ENCODE measurements at regions not wholly inside any gene's neighbourhood (a gene's known extent, or its start where the extent isn't known, plus 50 kb on each side); places are given as distances from the start of the nearest gene placed in this dataset.
A peak's percentile ranks its signal among the peaks of the same experiment; 100 is the strongest.
"Not testable (repeated sequence)": the region's sequence is repeated elsewhere in the genome, so short reads cannot be mapped to it uniquely, and the experiment has no call there.

DNA sequence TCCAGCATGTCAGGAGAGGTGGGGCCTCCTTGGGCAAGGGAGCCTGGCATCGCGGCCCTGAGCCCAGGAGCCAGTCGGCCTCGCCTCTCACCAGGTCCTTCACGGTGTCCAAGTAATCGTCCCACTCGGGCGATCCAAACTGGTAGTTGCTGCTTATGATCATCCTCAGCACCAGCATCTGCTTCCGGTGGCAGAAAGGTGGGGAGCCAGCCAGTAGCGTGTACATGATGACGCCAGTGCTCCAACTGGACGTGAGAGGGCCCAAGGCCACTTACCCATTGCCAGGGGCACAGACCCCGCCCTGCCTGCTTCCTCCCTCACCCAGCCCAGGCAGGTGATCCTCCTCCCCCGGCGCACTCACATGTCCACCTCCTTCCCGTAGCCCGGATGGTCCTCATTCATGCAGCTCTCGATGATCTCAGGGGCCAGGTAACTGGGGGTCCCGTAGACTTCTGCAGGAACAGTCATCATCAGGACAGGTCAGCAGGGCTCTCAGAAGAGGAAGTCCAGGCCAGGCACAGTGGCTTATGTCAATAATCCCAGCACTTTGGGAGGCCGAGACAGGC is 214.7 kb downstream of the OR4C45 start:
- DNase-seq (ENCODE audit: low spot score) = no peak

GRCh38 chr11:50267851-50268250 is 235.2 kb downstream of the OR4C45 start:
- no peak for DNase-seq (ENCODE audit: low spot score)

- DNase-seq (ENCODE audit: low spot score) = no peak
Measured at GRCh38 chr11:50275133-50275532, 242.5 kb downstream of the OR4C45 start.

- no peak for DNase-seq (ENCODE audit: low spot score)
Measured at GRCh38 chr11:50278756-50279155, 246.1 kb downstream of the OR4C45 start.

GRCh38 chr11:50298182-50298988 is 265.7 kb downstream of the OR4C45 start:
- DNase-seq (ENCODE audit: low spot score) = no peak

DNA sequence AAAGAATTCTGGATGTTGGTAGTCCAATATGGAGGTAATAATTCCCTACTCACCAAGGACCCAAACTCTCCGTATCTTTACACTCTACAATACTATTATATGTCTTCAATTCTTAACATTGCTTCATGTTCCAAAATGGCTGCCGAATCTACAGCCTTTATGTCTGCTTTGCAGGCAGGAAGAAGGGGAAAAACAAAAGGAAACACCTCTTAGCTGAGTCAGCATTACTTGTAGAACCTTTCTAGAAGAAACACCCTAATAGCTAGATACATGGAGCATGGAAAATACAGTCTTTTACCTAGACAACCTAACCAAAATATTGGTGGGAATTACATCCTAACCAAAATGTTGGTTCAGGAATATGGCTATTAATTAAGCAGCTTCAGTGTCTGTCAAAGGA is 298.0 kb downstream of the OR4C45 start:
- DNase-seq (ENCODE audit: low spot score) = not testable (repeated sequence)

DNA sequence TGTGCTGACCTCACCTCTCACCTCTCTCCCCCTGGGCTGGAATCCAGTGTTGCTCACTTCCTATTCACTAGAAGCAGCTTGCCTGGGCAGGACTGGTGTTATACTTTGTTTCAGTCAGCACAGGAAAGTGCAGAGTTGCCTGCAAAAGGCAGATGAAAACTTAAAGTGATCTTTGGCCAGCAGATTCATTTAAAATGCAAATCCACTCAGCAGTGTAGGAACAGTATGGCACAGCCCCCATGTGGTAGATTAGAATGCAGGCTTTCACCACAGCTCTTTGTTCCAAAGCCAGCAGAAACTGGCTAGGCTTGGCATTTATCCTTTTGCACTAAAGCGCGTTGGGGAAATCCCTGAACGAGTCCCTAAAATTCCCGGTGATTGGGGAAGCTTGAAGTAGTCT is 301.2 kb downstream of the OR4C45 start:
- no peak for DNase-seq (ENCODE audit: low spot score)

GRCh38 chr11:50337432-50337831 is 304.8 kb downstream of the OR4C45 start:
- DNase-seq (ENCODE audit: low spot score) = not testable (repeated sequence)

GRCh38 chr11:50348018-50348417 is 315.3 kb downstream of the OR4C45 start:
- not testable (repeated sequence) for DNase-seq (ENCODE audit: low spot score)

GRCh38 chr11:50379484-50379883 is 346.8 kb downstream of the OR4C45 start:
- no peak for DNase-seq (ENCODE audit: low spot score)

DNA sequence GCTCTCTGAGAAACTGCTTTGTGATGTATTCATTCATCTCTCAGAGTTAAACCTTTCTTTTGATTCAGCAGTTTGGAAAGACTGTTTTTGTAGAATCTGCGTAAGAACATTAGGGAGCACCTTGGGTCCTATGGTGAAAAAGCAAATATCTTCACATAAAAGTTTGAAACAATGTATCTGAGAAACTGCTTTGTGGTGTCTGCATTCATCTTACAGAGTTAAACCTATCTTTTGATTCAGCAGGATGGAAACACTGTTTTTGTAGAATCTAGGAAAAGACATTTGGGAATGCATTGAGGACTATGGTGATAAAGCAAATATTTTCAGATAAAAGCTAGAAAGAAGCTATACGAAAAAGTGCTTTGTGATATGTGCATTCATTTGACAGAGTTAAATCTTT is 361.3 kb downstream of the OR4C45 start:
- DNase-seq (ENCODE audit: low spot score) = no peak

- DNase-seq (ENCODE audit: low spot score) = peak; percentile 1
Measured at GRCh38 chr11:50412832-50413231, 380.2 kb downstream of the OR4C45 start.

DNA sequence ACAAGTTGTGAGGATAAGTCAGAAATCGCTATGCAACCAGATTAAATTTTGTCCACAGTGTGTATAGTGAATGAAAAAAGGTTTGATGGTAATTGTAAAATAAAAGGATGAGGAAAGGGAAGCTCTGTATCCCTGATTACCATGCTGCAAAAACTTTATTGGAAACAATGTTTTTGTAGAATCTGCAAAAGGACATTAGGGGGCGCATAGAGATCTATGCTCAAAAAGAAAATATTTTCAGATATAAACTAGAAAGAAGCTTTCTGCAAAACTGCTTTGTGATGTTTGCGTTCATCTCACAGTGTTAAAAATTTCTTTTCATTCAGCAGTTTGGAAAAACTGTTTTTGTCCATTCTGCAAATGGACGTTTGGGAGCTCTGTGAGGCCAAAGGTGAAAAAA is 390.5 kb downstream of the OR4C45 start:
- no peak for DNase-seq (ENCODE audit: low spot score)

Data from D341Med (cell line).